ENCODE measurements at regions not wholly inside any gene's neighbourhood (a gene's known extent, or its start where the extent isn't known, plus 50 kb on each side); places are given as distances from the start of the nearest gene placed in this dataset.

DNA sequence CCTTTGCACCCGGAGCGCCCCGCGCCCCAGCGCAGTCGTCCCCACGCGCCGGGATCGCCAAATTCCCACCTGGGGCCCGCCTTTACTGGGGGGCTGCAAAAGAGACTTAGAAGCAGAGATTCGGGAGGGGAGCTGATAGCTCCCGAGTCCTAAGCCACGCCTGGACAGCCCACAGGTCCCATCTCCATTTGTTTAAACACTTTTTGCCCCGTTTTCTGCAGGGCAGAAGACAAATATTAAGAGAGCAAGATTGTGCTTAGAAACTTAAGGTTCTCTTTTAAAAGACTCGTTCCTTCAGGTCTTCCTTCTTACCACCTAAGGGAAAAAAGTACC lies 299.1 kb upstream of the NFE2L3 start:
- TF ChIP-seq EZH2 (IDR thresholded peaks at IDR 0.05; ENCODE audit: low read length, unreplicated experiment) (no peak), CTCF (conservative IDR thresholded peaks at IDR 0.05; ENCODE audit: low read depth, low read length) (no peak), EZH2phosphoT487 (IDR thresholded peaks at IDR 0.05; ENCODE audit: borderline replicate concordance, low read length) (no peak)

All from PC-3 (cell line).